Ovary (tissue), 7 donors: ENCODE measurements at regions not wholly inside any gene's neighbourhood (a gene's known extent, or its start where the extent isn't known, plus 50 kb on each side); places are given as distances from the start of the nearest gene placed in this dataset.

Experiments used
- DNase-seq, 5 donors: peaks; one replicate each; pipeline ENCODE4 v3.0.0-alpha.2; 2019 to 2020
- H3K27ac ChIP-seq, 2 donors: fragments of 200-600 bp; one replicate each; pipeline versions ENCODE4 v1.5.1 to v1.8.0; 2019 to 2022
- H3K27me3 ChIP-seq: fragments of 200-600 bp; one replicate; pipeline ENCODE4 v1.8.0; 2022
- H3K36me3 ChIP-seq: fragments of 200-600 bp; sonication (generic); one replicate; pipeline ENCODE4 v1.5.1; 2019
- H3K4me1 ChIP-seq: one replicate; pipeline ENCODE4 v1.8.1; 2013; ENCODE audit warnings: mild to moderate bottlenecking, moderate library complexity; ENCODE audit not compliant: insufficient read depth
- H3K4me3 ChIP-seq: fragments of 200-600 bp; sonication (generic); one replicate; pipeline ENCODE4 v1.5.1; 2017
- H3K9me3 ChIP-seq, 2 donors: fragments of 200-600 bp in 1 of 2; sonication (generic) in 1 of 2; one replicate each; pipeline versions ENCODE4 v1.5.1 to v1.8.1; 2013 to 2019; ENCODE audit warnings: mild to moderate bottlenecking in 1 of 2, moderate library complexity in 1 of 2
- CTCF ChIP-seq, 3 donors: fragments of 450-650 bp in 2 of 3; fragments of 200-600 bp in 1 of 3; IDR thresholded peaks; one replicate each; pipeline versions ENCODE4 v1.5.1 to v1.8.0; 2016 to 2022; ENCODE audit warnings: antibody characterized with exemption in 3 of 3, mild to moderate bottlenecking in 1 of 3
- EP300 ChIP-seq: sonication (generic); formaldehyde crosslinking; IDR thresholded peaks from one replicate; pipeline ENCODE4 v1.6.1; 2017; ENCODE audit warnings: antibody characterized with exemption
- POLR2A ChIP-seq: fragments of 450-650 bp; IDR thresholded peaks from one replicate; pipeline ENCODE4 v1.6.1; 2017; ENCODE audit warnings: antibody characterized with exemption, mild to moderate bottlenecking, moderate library complexity
- WGBS, 3 donors: extraction: QIAGEN DNeasy Blood & Tissue Kit in 1 of 3; methylation state at CpG; one replicate each; pipeline versions ENCODE4 v1.1.5 to v1.1.7; 2013 to 2017; 5-methylcytosine and 5-hydroxymethylcytosine counted together
- intact Hi-C, 4 donors: fragments of 100-400 bp; cut with DNase I; formaldehyde crosslinking; loops; one replicate each; pipeline versions ENCODE4 v1.11.0 to v1.15.1; 2022 to 2023
- donor health status: DM: no; HTN: no; CAD: no; lungs with moderate emphysema.
- donor health status: DM: no; HTN: no; CAD: no.
- donor health status: Bipolar disorder and iron deficiency.
- donor health status: DM: no; HTN: no; CAD: no.
- donor health status: DM: yes; HTN: yes; CAD: no.

GRCh38 chr5:24397601-24398000 is 247.2 kb downstream of the CDH10 start:
- no peaks in the 10 kb centered on the region for H3K4me1 ChIP-seq
- no peak overlapping the region for H3K4me3 ChIP-seq
- H3K36me3 ChIP-seq: no peaks in the 10 kb centered on the region
- DNase-seq: no peak
- WGBS, 3 donors: 80 to 91% (median 84%) methylated on average over 6 of the region's 6 CpGs
- no peak for TF ChIP-seq POLR2A
- no peak for TF ChIP-seq CTCF (IDR thresholded peaks at IDR 0.05)
- TF ChIP-seq EP300: no peak
- intact Hi-C loops: no loop called here
- H3K27ac ChIP-seq: no peak overlapping the region
- H3K9me3 ChIP-seq: no peaks in the 10 kb centered on the region
- no peaks in the 10 kb centered on the region for H3K27me3 ChIP-seq

GRCh38 chr5:24401773-24402172 is 243.0 kb downstream of the CDH10 start:
- Histone ChIP-seq H3K4me3 (no peak overlapping the region), H3K27ac (no peak overlapping the region), H3K36me3 (no peaks in the 10 kb centered on the region), H3K4me1 (no peaks in the 10 kb centered on the region), H3K9me3 (no peaks in the 10 kb centered on the region), H3K27me3 (no peaks in the 10 kb centered on the region)
- TF ChIP-seq CTCF (IDR thresholded peaks at IDR 0.05) (no peak), EP300 (no peak), POLR2A (no peak)
- DNase-seq: no peak
- intact Hi-C loops: no loop called here
- WGBS, 3 donors: 6 to 11% (median 6%) methylated on average over 3 of the region's 3 CpGs

GRCh38 chr5:24407466-24407865 is 237.3 kb downstream of the CDH10 start:
- no peaks in the 10 kb centered on the region for H3K36me3 ChIP-seq
- 14 to 26% (median 17%) methylated on average over 3 of the region's 3 CpGs for WGBS, 3 donors
- no peak overlapping the region for H3K4me3 ChIP-seq
- no peaks in the 10 kb centered on the region for H3K4me1 ChIP-seq
- no peak overlapping the region for H3K27ac ChIP-seq
- no peak for DNase-seq
- H3K9me3 ChIP-seq: no peaks in the 10 kb centered on the region
- TF ChIP-seq POLR2A (no peak), CTCF (IDR thresholded peaks at IDR 0.05) (no peak), EP300 (no peak)
- intact Hi-C loops: no loop called here
- no peaks in the 10 kb centered on the region for H3K27me3 ChIP-seq

GRCh38 chr5:24428345-24428744 is 216.4 kb downstream of the CDH10 start:
- TF ChIP-seq CTCF (IDR thresholded peaks at IDR 0.05): no peak
- no peak for TF ChIP-seq POLR2A
- TF ChIP-seq EP300: no peak
- no peaks in the 10 kb centered on the region for H3K9me3 ChIP-seq
- 70 to 76% (median 73%) methylated on average over 1 of the region's 1 CpG for WGBS, 3 donors
- intact Hi-C loops: loop anchor here in 1 of 4 donors (5.0 kb wide), 1 partner anchor 484 kb away; no protein-coding TSS in a partner anchor
- H3K4me3 ChIP-seq: no peak overlapping the region
- no peaks in the 10 kb centered on the region for H3K36me3 ChIP-seq
- DNase-seq: no peak
- H3K27me3 ChIP-seq: no peaks in the 10 kb centered on the region
- no peak overlapping the region for H3K27ac ChIP-seq
- H3K4me1 ChIP-seq: no peaks in the 10 kb centered on the region

- Histone ChIP-seq H3K4me1 (no peaks in the 10 kb centered on the region), H3K9me3 (no peaks in the 10 kb centered on the region), H3K4me3 (no peak overlapping the region), H3K27ac (no peak overlapping the region), H3K27me3 (no peaks in the 10 kb centered on the region), H3K36me3 (no peaks in the 10 kb centered on the region)
- intact Hi-C loops: no loop called here
- TF ChIP-seq EP300: no peak
- TF ChIP-seq POLR2A: no peak
- TF ChIP-seq CTCF (IDR thresholded peaks at IDR 0.05): no peak
- no peak for DNase-seq
- WGBS, 3 donors: 81 to 84% (median 82%) methylated on average over 3 of the region's 3 CpGs
Measured at GRCh38 chr5:24433555-24433954, 211.2 kb downstream of the CDH10 start.
